ENCODE measurements at regions not wholly inside any gene's neighbourhood (a gene's known extent, or its start where the extent isn't known, plus 50 kb on each side); places are given as distances from the start of the nearest gene placed in this dataset.

DNA sequence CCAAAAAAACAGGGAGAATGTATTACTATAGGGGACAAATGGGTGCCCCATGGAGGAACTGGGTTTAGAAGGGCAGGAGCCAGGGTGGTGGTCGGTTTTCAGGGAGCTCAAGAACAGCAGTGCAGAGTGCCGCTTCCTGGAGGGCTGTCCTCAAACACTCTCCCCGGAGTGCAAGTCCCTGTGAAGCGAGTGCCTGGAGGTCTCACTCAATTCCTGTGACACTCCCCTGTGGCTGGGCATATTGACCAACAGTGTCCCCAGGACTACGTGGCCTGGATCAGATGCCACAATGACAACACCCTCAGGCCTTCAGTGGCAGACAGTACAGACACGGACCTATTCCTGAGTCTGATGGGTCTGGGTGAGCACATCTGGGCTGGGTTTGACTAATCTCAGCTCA is 412.1 kb upstream of the IRX2 start:
- no peak overlapping the region for H2AFZ ChIP-seq (ENCODE audit: insufficient read depth, low read depth, low read length, poor library complexity, severe bottlenecking)
- peaks cover 14 to 35% (median 26%) of the 10 kb centered on the region in 7 donors for H3K9me3 Mint-ChIP-seq
- H3K4me3 ChIP-seq (replicated peaks in 1 of 3; ENCODE audit: low read depth in 2 of 3, low read length in 3 of 3) = no peak overlapping the region

DNA sequence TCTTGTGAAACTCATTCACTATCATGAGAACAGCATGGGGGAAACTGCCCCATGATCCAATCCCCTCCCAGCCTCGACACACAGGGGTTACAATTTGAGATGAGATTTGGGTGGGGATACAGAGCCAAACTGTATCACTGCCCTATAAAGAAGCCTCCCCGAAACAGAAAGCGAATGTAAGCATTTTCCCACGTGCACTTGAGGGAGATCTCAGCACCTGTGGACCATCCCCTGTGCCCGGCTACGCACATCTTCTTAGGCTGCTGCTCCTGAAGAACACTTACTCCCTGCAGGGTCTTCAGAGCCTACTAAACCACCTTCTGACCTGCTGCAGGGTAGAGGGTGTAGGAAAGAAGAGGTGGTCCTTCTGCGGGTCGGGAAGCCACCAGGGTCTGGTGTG is 410.2 kb upstream of the IRX2 start:
- Mint-ChIP-seq H3K4me1 (no peaks in the 10 kb centered on the region), H3K27ac (no peak overlapping the region), H3K4me3 (no peak overlapping the region), H3K9me3 (peaks cover 11 to 27% (median 20%) of the 10 kb centered on the region in 7 donors), H3K36me3 (no peaks in the 10 kb centered on the region), H3K27me3 (ENCODE audit: low read depth in 3 of 3) (no peaks in the 10 kb centered on the region)
- Histone ChIP-seq H3K27ac (ENCODE audit: low read depth in 1 of 2, low read length in 2 of 2) (no peak overlapping the region), H4K20me1 (ENCODE audit: insufficient read depth, low read length) (no peaks in the 10 kb centered on the region), H3K4me3 (replicated peaks in 1 of 3; ENCODE audit: low read depth in 2 of 3, low read length in 3 of 3) (no peak overlapping the region), H3K9me3 (replicated peaks in 1 of 2; ENCODE audit: control insufficient read depth in 1 of 2, insufficient read depth in 1 of 2, low read length in 2 of 2) (peaks cover 20 to 36% of the 10 kb centered on the region in 2 donors), H3K27me3 (ENCODE audit: control insufficient read depth in 2 of 2, insufficient read depth in 2 of 2, low read length in 2 of 2) (no peaks in the 10 kb centered on the region), H3K79me2 (ENCODE audit: insufficient read depth, low read length) (no peaks in the 10 kb centered on the region), H3K9ac (ENCODE audit: insufficient read depth, low read length, poor library complexity, severe bottlenecking) (no peak overlapping the region), H3K4me1 (ENCODE audit: control insufficient read depth in 1 of 2, insufficient read depth in 2 of 2, low read length in 2 of 2) (no peaks in the 10 kb centered on the region), H2AFZ (ENCODE audit: insufficient read depth, low read depth, low read length, poor library complexity, severe bottlenecking) (no peak overlapping the region), H3K4me2 (replicated peaks; ENCODE audit: extremely low read depth, low read length, poor library complexity, severe bottlenecking) (no peak overlapping the region), H3K36me3 (replicated peaks in 1 of 2; ENCODE audit: control insufficient read depth in 1 of 2, insufficient read depth in 2 of 2, low read length in 2 of 2) (no peaks in the 10 kb centered on the region)
- TF ChIP-seq CTCF (IDR thresholded peaks at IDR 0.05) = no peak
- intact Hi-C loops (cut with micrococcal nuclease) = no loop called here
- no peak for DNase-seq
- WGBS (ENCODE audit: insufficient coverage) = no CpG with 5 or more reads among the region's 8 CpGs

More for the DNA sequence above, 412.1 kb upstream of the IRX2 start:
- Histone ChIP-seq H3K9me3 (replicated peaks in 1 of 2; ENCODE audit: control insufficient read depth in 1 of 2, insufficient read depth in 1 of 2, low read length in 2 of 2) (peaks cover 25 to 42% of the 10 kb centered on the region in 2 donors), H3K4me1 (ENCODE audit: control insufficient read depth in 1 of 2, insufficient read depth in 2 of 2, low read length in 2 of 2) (no peaks in the 10 kb centered on the region), H3K27ac (ENCODE audit: low read depth in 1 of 2, low read length in 2 of 2) (no peak overlapping the region), H3K9ac (ENCODE audit: insufficient read depth, low read length, poor library complexity, severe bottlenecking) (no peak overlapping the region), H3K4me2 (replicated peaks; ENCODE audit: extremely low read depth, low read length, poor library complexity, severe bottlenecking) (no peak overlapping the region), H3K79me2 (ENCODE audit: insufficient read depth, low read length) (no peaks in the 10 kb centered on the region), H3K27me3 (ENCODE audit: control insufficient read depth in 2 of 2, insufficient read depth in 2 of 2, low read length in 2 of 2) (no peaks in the 10 kb centered on the region), H4K20me1 (ENCODE audit: insufficient read depth, low read length) (no peaks in the 10 kb centered on the region), H3K36me3 (replicated peaks in 1 of 2; ENCODE audit: control insufficient read depth in 1 of 2, insufficient read depth in 2 of 2, low read length in 2 of 2) (no peaks in the 10 kb centered on the region)
- 89% methylated on average over 4 of the region's 6 CpGs for WGBS (ENCODE audit: insufficient coverage)
- Mint-ChIP-seq H3K4me1 (no peaks in the 10 kb centered on the region), H3K27me3 (ENCODE audit: low read depth in 3 of 3) (no peaks in the 10 kb centered on the region), H3K4me3 (no peak overlapping the region), H3K27ac (no peak overlapping the region), H3K36me3 (no peaks in the 10 kb centered on the region)
- no peak for TF ChIP-seq CTCF (IDR thresholded peaks at IDR 0.05)
- no peak for DNase-seq
- intact Hi-C loops (cut with micrococcal nuclease) = no loop called here
